ENCODE measurements at regions not wholly inside any gene's neighbourhood (a gene's known extent, or its start where the extent isn't known, plus 50 kb on each side); places are given as distances from the start of the nearest gene placed in this dataset.

- peak; percentile 38; the same call in 1 of the 2 replicates for TF ChIP-seq ZBTB33 (CRISPR knock-in tag; IDR thresholded peaks at IDR 0.05)
- TF ChIP-seq SIRT6 (IDR thresholded peaks at IDR 0.05; ENCODE audit: low read depth, low read length) = no peak
- TF ChIP-seq MEF2D (tag; conservative IDR thresholded peaks at IDR 0.05; ENCODE audit: low read depth) = no peak
- TF ChIP-seq PML (IDR thresholded peaks at IDR 0.05; ENCODE audit: low read length) = no peak
- TF ChIP-seq MCM7 (IDR thresholded peaks at IDR 0.05) = no peak
- no peak for TF ChIP-seq ZBTB7A (IDR thresholded peaks at IDR 0.05; ENCODE audit: borderline replicate concordance, control insufficient read depth, low read depth, low read length)
- no peak for TF ChIP-seq POLR2AphosphoS5 (IDR thresholded peaks at IDR 0.05; ENCODE audit: control insufficient read depth, insufficient read depth, low read depth, low read length)
- no peak for TF ChIP-seq NFE2 (IDR thresholded peaks at IDR 0.05; ENCODE audit: low read depth)
- TF ChIP-seq LARP7 (IDR thresholded peaks at IDR 0.05) = 0 out of 2 replicates have a peak, but pooled peaks have one; percentile 1
- TF ChIP-seq MAFG (tag; conservative IDR thresholded peaks at IDR 0.05) = no peak
- TF ChIP-seq HCFC1 (IDR thresholded peaks at IDR 0.05; ENCODE audit: low read depth, low read length) = no peak
- no peak for TF ChIP-seq RUNX1 (IDR thresholded peaks at IDR 0.05; ENCODE audit: low read depth)
- no peak for TF ChIP-seq ZHX1 (conservative IDR thresholded peaks at IDR 0.05; ENCODE audit: low read length)
- peak; percentile 46; the same call in 1 of the 2 replicates for TF ChIP-seq JUND (IDR thresholded peaks at IDR 0.05; ENCODE audit: borderline replicate concordance, low read depth, low read length)
- TF ChIP-seq JUND (tag; IDR thresholded peaks at IDR 0.05; ENCODE audit: borderline replicate concordance, low read depth, low read length) = no peak
These were observed 224.9 kb downstream of the SEC14L1 start (continued) for GRCh38 chr17:77365584-77366186.
